ENCODE measurements at regions not wholly inside any gene's neighbourhood (a gene's known extent, or its start where the extent isn't known, plus 50 kb on each side); places are given as distances from the start of the nearest gene placed in this dataset.

DNA sequence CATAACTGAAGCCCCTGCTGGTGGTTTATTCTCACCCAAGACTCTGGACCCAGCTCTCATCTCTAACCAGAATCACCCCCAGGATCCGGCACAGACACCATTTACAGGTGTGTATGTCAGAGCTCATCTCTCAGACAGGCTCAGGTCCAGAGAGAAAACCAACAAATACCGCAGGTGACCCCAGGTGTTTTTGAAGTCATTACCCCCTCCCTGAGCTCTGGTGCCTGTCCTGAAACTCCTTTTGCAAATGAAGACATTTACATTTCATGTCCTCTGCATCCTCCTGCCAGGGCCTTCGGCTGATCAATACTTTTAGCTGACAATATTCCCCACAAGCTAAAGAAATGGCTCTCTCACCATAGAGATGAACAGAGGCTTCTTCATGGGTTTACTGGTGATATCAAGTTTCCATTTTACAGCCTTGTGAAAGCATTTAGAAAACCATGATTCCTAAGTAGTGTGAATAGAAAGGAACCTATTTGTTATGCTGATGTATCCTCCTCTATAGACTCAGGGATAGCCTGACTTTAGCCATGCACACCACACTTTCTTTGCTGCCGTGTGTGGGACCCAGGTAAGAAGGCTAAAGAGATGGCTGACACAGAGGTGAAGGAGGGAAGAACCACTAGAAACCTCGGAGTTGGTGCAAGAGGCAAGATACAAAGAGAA is 131.3 kb downstream of the KCTD15 start:
- TF ChIP-seq CTCF (IDR thresholded peaks at IDR 0.05; ENCODE audit: insufficient read depth, low read depth, low read length) (no peak), EZH2 (IDR thresholded peaks at IDR 0.05; ENCODE audit: insufficient read depth, low read length) (no peak)

Measured in astrocyte (in vitro differentiated cells and primary cell).